ENCODE measurements at regions not wholly inside any gene's neighbourhood (a gene's known extent, or its start where the extent isn't known, plus 50 kb on each side); places are given as distances from the start of the nearest gene placed in this dataset.
"Not testable (repeated sequence)": the region's sequence is repeated elsewhere in the genome, so short reads cannot be mapped to it uniquely, and the experiment has no call there.

GRCh38 chr2:204407204-204408014 is 137.9 kb upstream of the PARD3B start:
- Histone ChIP-seq H3K27ac (ENCODE audit: low read length) (no peak overlapping the region), H3K9me3 (ENCODE audit: control insufficient read depth, insufficient read depth, low read length) (peaks cover 3% of the 10 kb centered on the region), H3K4me3 (ENCODE audit: low read length) (no peak overlapping the region), H3K4me1 (ENCODE audit: control insufficient read depth, insufficient read depth, low read length) (no peaks in the 10 kb centered on the region), H3K27me3 (ENCODE audit: control insufficient read depth, insufficient read depth, low read length) (no peaks in the 10 kb centered on the region), H3K36me3 (ENCODE audit: control insufficient read depth, insufficient read depth, low read length) (no peaks in the 10 kb centered on the region)
- no peaks in the 10 kb centered on the region for H3K27me3 Mint-ChIP-seq (ENCODE audit: low read depth in 2 of 2)
- no peak for ATAC-seq
- H3K36me3 Mint-ChIP-seq: no peaks in the 10 kb centered on the region
- WGBS (ENCODE audit: insufficient coverage): 83% methylated on average over 4 of the region's 6 CpGs
- no peak for TF ChIP-seq CTCF (IDR thresholded peaks at IDR 0.05)
- H3K27ac Mint-ChIP-seq: no peak overlapping the region
- no peak overlapping the region for H3K4me3 Mint-ChIP-seq
- H3K4me1 Mint-ChIP-seq: no peaks in the 10 kb centered on the region
- intact Hi-C loops (cut with micrococcal nuclease): no loop called here
- peaks cover 4 to 7% of the 10 kb centered on the region in 2 donors for H3K9me3 Mint-ChIP-seq
- DNase-seq: no peak

- H3K27ac Mint-ChIP-seq; H3K27me3 Mint-ChIP-seq (ENCODE audit: low read depth in 2 of 2); H3K27me3 ChIP-seq (ENCODE audit: control insufficient read depth, insufficient read depth, low read length); H3K36me3 ChIP-seq (ENCODE audit: control insufficient read depth, insufficient read depth, low read length); DNase-seq; H3K4me1 Mint-ChIP-seq; H3K4me3 ChIP-seq (ENCODE audit: low read length); H3K27ac ChIP-seq (ENCODE audit: low read length); intact Hi-C loops (cut with micrococcal nuclease); H3K36me3 Mint-ChIP-seq; H3K9me3 Mint-ChIP-seq; ATAC-seq; H3K9me3 ChIP-seq (ENCODE audit: control insufficient read depth, insufficient read depth, low read length); H3K4me1 ChIP-seq (ENCODE audit: control insufficient read depth, insufficient read depth, low read length); H3K4me3 Mint-ChIP-seq: not testable (repeated sequence)
- 74% methylated on average over 2 of the region's 2 CpGs for WGBS (ENCODE audit: insufficient coverage)
Measured at GRCh38 chr2:204412782-204413181, 132.5 kb upstream of the PARD3B start.

- no peaks in the 10 kb centered on the region for H3K36me3 Mint-ChIP-seq
- no peak for TF ChIP-seq CTCF (IDR thresholded peaks at IDR 0.05)
- no peaks in the 10 kb centered on the region for H3K4me1 ChIP-seq (ENCODE audit: control insufficient read depth, insufficient read depth, low read length)
- peaks cover 4 to 6% of the 10 kb centered on the region in 2 donors for H3K9me3 Mint-ChIP-seq
- DNase-seq: no peak
- ATAC-seq: no peak
- H3K4me1 Mint-ChIP-seq: no peaks in the 10 kb centered on the region
- H3K9me3 ChIP-seq (ENCODE audit: control insufficient read depth, insufficient read depth, low read length): peaks cover 9% of the 10 kb centered on the region
- H3K4me3 ChIP-seq (ENCODE audit: low read length): no peak overlapping the region
- H3K27ac Mint-ChIP-seq: no peak overlapping the region
- 89% methylated on average over 7 of the region's 7 CpGs for WGBS (ENCODE audit: insufficient coverage)
- no peaks in the 10 kb centered on the region for H3K36me3 ChIP-seq (ENCODE audit: control insufficient read depth, insufficient read depth, low read length)
- H3K27ac ChIP-seq (ENCODE audit: low read length): no peak overlapping the region
- H3K27me3 Mint-ChIP-seq (ENCODE audit: low read depth in 2 of 2): no peaks in the 10 kb centered on the region
- no peaks in the 10 kb centered on the region for H3K27me3 ChIP-seq (ENCODE audit: control insufficient read depth, insufficient read depth, low read length)
- no peak overlapping the region for H3K4me3 Mint-ChIP-seq
- intact Hi-C loops (cut with micrococcal nuclease): no loop called here
Measured at GRCh38 chr2:204415406-204416181, 129.7 kb upstream of the PARD3B start.

GRCh38 chr2:204416236-204416635 is 129.0 kb upstream of the PARD3B start:
- ATAC-seq (no peak), DNase-seq (no peak)
- H3K36me3 ChIP-seq (ENCODE audit: control insufficient read depth, insufficient read depth, low read length): no peaks in the 10 kb centered on the region
- Mint-ChIP-seq H3K27ac (no peak overlapping the region), H3K4me1 (no peaks in the 10 kb centered on the region), H3K9me3 (peaks cover 4 to 6% of the 10 kb centered on the region in 2 donors), H3K36me3 (no peaks in the 10 kb centered on the region), H3K4me3 (no peak overlapping the region), H3K27me3 (ENCODE audit: low read depth in 2 of 2) (no peaks in the 10 kb centered on the region)
- no peaks in the 10 kb centered on the region for H3K4me1 ChIP-seq (ENCODE audit: control insufficient read depth, insufficient read depth, low read length)
- intact Hi-C loops (cut with micrococcal nuclease): no loop called here
- peaks cover 9% of the 10 kb centered on the region for H3K9me3 ChIP-seq (ENCODE audit: control insufficient read depth, insufficient read depth, low read length)
- TF ChIP-seq CTCF (IDR thresholded peaks at IDR 0.05): no peak
- H3K27me3 ChIP-seq (ENCODE audit: control insufficient read depth, insufficient read depth, low read length): no peaks in the 10 kb centered on the region
- no peak overlapping the region for H3K4me3 ChIP-seq (ENCODE audit: low read length)
- 98% methylated on average over 5 of the region's 5 CpGs for WGBS (ENCODE audit: insufficient coverage)
- no peak overlapping the region for H3K27ac ChIP-seq (ENCODE audit: low read length)
